SK-N-MC (cell line): ENCODE measurements at regions not wholly inside any gene's neighbourhood (a gene's known extent, or its start where the extent isn't known, plus 50 kb on each side); places are given as distances from the start of the nearest gene placed in this dataset.

Experiments
- DNase-seq: peaks from one replicate; pipeline ENCODE4 v3.0.0-alpha.2; 2011; ENCODE audit warnings: low read depth, low spot score
- H3K27ac ChIP-seq: fragments of 200-600 bp; sonication (generic); 2 replicates; pipeline ENCODE4 v1.5.1; 2016; ENCODE audit warnings: mixed run types
- H3K36me3 ChIP-seq: fragments of 200-600 bp; sonication (generic); 2 replicates; pipeline ENCODE4 v1.6.1; 2017; ENCODE audit warnings: antibody characterized with exemption, low read length, mixed read lengths; ENCODE audit not compliant: insufficient read depth
- H3K4me3 ChIP-seq: fragments of 200-600 bp; sonication (generic); 2 replicates; pipeline ENCODE4 v1.5.1; 2016
- H3K9ac ChIP-seq: fragments of 200-600 bp; sonication (generic); 2 replicates; pipeline ENCODE4 v1.8.0; 2017; ENCODE audit warnings: mixed run types, mixed read lengths; ENCODE audit not compliant: insufficient read length
- H3K9me3 ChIP-seq: fragments of 200-600 bp; sonication (generic); 2 replicates; pipeline ENCODE4 v1.6.1; 2017; ENCODE audit warnings: low read depth, mild to moderate bottlenecking, antibody characterized with exemption, low read length, moderate library complexity, mixed read lengths
- EZH2 ChIP-seq: fragments of 200-600 bp; sonication (generic); IDR thresholded peaks from one replicate; pipeline ENCODE4 v1.6.1; 2017; ENCODE audit warnings: antibody characterized with exemption
- FOXP2 ChIP-seq: optimal IDR thresholded peaks from 2 replicates; pipeline ENCODE3; 2011; ENCODE audit warnings: mild to moderate bottlenecking, moderate library complexity; ENCODE audit not compliant: insufficient read depth; ENCODE audit errors: extremely low read length, control extremely low read depth
- POLR2AphosphoS5 ChIP-seq: IDR thresholded peaks from 2 replicates; pipeline ENCODE4 v1.6.1; 2012; ENCODE audit warnings: mild to moderate bottlenecking, low read depth, low read length, borderline replicate concordance

DNA sequence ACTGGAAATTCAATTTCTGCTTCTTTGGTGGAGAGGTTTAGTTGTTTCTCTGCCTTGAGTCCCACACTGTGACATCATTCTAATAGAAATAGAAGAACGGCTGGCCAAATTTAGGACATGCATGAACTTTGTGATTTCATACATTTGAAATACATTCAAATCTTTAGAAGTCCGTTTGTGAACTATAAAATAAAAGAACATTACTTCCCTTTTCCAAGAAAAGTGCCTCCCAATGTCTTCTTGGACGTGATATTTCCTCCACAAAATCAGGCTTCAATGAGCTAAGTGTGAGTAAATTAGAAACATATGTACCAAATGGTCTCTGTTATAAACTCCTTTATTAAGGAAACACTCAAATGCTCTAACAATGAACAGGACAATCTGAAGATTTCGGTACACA is 314.5 kb upstream of the AKR1E2 start:
- Histone ChIP-seq H3K27ac (no peak overlapping the region), H3K36me3 (no peaks in the 10 kb centered on the region), H3K4me3 (no peak overlapping the region), H3K9me3 (no peaks in the 10 kb centered on the region), H3K9ac (no peak overlapping the region)
- no peak for TF ChIP-seq POLR2AphosphoS5
- no peak for TF ChIP-seq EZH2
- no peak for TF ChIP-seq FOXP2
- no peak for DNase-seq

DNA sequence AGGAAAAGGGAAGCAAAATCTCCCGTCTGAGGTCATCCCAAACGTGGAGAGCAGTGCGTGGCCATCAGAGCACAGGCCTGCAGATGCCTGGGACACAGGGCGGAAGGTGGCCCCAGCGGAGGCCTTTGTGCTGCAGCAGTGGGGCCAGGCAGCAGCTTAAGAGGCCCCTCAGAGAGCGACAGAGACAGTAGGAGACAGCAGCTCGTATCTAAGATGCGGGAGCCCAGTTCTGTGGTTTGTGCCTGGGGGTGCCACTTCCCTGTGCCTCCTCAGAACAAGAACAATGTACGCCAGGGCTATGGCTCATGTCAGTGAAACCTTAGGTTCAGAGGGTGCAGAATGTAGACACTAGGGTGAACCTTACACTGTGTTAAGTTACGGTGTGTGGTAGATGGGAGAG is 316.6 kb upstream of the AKR1E2 start:
- H3K27ac ChIP-seq = no peak overlapping the region
- no peaks in the 10 kb centered on the region for H3K9me3 ChIP-seq
- H3K9ac ChIP-seq = no peak overlapping the region
- no peaks in the 10 kb centered on the region for H3K36me3 ChIP-seq
- DNase-seq = no peak
- no peak overlapping the region for H3K4me3 ChIP-seq
- no peak for TF ChIP-seq FOXP2
- TF ChIP-seq POLR2AphosphoS5 = no peak
- no peak for TF ChIP-seq EZH2

GRCh38 chr10:4506095-4506494 is 319.9 kb upstream of the AKR1E2 start:
- TF ChIP-seq FOXP2 (no peak), EZH2 (no peak), POLR2AphosphoS5 (no peak)
- Histone ChIP-seq H3K4me3 (no peak overlapping the region), H3K27ac (no peak overlapping the region), H3K9ac (no peak overlapping the region), H3K9me3 (no peaks in the 10 kb centered on the region), H3K36me3 (no peaks in the 10 kb centered on the region)
- DNase-seq = no peak

GRCh38 chr10:4504550-4504949 is 321.5 kb upstream of the AKR1E2 start:
- no peak overlapping the region for H3K9ac ChIP-seq
- no peak overlapping the region for H3K4me3 ChIP-seq
- DNase-seq = no peak
- no peaks in the 10 kb centered on the region for H3K9me3 ChIP-seq
- TF ChIP-seq FOXP2 (no peak), EZH2 (no peak), POLR2AphosphoS5 (no peak)
- no peaks in the 10 kb centered on the region for H3K36me3 ChIP-seq
- no peak overlapping the region for H3K27ac ChIP-seq

DNA sequence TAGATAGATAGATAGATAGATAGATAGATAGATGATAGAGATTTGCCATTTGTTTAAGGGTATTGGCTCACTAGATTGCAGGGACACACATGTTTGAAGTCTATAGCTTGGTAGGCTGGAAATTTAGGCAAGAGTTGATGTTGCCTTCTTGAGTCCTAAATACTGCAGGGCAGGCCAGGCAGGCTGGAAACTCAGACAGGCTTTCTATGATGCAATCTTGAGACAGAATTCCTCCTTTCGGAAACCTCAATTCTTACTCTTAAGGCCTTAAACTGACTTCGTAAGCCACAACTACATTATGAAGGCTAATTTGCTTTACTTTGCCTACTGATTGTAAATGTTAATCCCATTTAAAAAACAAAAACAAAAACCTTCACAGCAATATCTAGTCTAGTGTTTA is 322.9 kb upstream of the AKR1E2 start:
- no peak overlapping the region for H3K27ac ChIP-seq
- TF ChIP-seq POLR2AphosphoS5 = no peak
- no peak for TF ChIP-seq FOXP2
- TF ChIP-seq EZH2 = no peak
- H3K4me3 ChIP-seq = no peak overlapping the region
- no peak for DNase-seq
- no peak overlapping the region for H3K9ac ChIP-seq
- H3K9me3 ChIP-seq = no peaks in the 10 kb centered on the region
- no peaks in the 10 kb centered on the region for H3K36me3 ChIP-seq

DNA sequence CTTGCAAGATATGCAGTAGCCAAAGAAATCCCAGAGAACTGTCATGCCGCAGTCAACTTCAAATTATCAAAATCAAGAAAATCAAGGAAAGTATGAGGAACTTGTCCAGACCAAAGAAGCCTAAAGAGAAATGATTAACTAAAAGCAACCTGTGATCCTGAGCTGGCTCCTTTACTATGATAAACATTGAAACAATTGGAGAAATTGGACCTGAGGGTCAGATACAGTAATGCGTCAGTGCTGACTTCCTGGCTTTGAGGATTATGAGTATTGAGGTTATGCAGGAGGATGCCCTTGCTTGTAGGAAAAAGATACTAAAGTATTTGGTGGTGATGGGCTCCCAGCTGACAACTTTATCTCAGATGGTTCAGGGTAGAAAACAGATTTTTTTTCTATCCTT is 324.7 kb upstream of the AKR1E2 start:
- Histone ChIP-seq H3K9ac (no peak overlapping the region), H3K36me3 (no peaks in the 10 kb centered on the region), H3K9me3 (no peaks in the 10 kb centered on the region), H3K4me3 (no peak overlapping the region), H3K27ac (no peak overlapping the region)
- no peak for DNase-seq
- TF ChIP-seq POLR2AphosphoS5 (no peak), FOXP2 (no peak), EZH2 (no peak)

DNA sequence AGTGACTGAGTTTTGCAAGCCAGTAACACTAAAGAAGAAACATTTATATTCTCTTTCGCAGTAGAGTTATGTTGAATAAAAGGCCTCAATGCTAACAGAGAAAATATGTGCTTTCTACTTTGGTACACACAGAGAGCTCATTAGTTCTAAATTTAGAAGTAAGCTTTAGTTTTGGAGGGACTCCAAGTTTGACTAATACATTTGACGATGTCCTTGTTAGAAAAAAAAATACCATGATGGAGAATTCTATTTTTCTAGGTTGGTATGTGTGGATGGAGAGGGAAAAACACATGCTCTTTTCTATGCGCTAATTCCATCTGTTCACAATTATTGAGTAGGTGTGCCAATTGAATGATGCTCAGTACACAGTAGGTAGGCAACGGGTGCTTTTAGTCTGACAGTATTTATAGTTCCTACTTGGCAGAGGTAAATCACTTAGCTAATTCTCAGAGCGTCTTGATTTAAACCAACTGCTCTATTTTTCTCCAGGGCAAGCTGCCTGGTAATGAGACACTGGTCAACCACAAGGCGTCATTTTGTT is 327.2 kb upstream of the AKR1E2 start:
- Histone ChIP-seq H3K9ac (no peak overlapping the region), H3K27ac (no peak overlapping the region), H3K9me3 (no peaks in the 10 kb centered on the region), H3K36me3 (no peaks in the 10 kb centered on the region), H3K4me3 (no peak overlapping the region)
- TF ChIP-seq FOXP2 (no peak), EZH2 (no peak), POLR2AphosphoS5 (no peak)
- DNase-seq = no peak

DNA sequence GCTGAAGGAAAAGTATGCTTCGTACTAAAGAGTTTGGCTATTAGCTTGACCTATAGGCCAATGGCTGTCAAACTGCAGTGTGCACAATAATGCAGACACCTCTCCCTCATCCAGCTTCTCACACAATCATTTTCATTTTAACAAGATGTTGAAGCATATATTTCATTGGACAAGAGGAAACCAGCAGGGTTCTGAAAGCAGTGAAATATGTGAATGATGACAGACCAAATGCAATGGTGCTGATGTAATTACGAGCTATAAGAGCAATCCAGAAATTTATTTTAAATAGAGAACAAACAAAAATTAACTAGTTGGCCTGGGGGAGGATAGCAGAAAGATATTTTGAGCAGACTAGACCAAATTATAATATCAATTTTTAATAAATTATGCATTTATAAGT is 331.5 kb upstream of the AKR1E2 start:
- no peak for TF ChIP-seq POLR2AphosphoS5
- no peak for TF ChIP-seq EZH2
- TF ChIP-seq FOXP2 = no peak
- H3K9me3 ChIP-seq = no peaks in the 10 kb centered on the region
- DNase-seq = no peak
- H3K36me3 ChIP-seq = no peaks in the 10 kb centered on the region
- no peak overlapping the region for H3K27ac ChIP-seq
- no peak overlapping the region for H3K4me3 ChIP-seq
- H3K9ac ChIP-seq = no peak overlapping the region

DNA sequence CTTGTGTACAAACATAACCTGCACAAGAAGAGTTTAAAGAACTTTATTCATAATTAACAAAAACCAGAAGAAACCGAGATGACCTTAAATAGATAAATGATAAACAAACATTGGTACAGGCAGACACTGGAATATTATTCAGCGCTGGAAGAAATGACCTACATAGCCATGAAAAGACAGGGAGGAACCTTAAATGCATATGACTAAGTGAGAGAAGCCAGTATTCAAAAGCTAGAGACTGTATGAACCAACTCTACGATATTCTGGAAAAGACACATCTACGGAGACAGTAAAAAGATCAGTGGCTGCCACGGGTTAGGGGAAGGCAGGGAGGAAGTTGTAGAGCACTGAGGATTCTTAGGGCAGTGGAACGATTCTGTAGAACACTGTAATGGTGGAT is 333.8 kb upstream of the AKR1E2 start:
- Histone ChIP-seq H3K4me3 (no peak overlapping the region), H3K9ac (no peak overlapping the region), H3K9me3 (no peaks in the 10 kb centered on the region), H3K27ac (no peak overlapping the region), H3K36me3 (no peaks in the 10 kb centered on the region)
- TF ChIP-seq EZH2 (no peak), POLR2AphosphoS5 (no peak), FOXP2 (no peak)
- no peak for DNase-seq

DNA sequence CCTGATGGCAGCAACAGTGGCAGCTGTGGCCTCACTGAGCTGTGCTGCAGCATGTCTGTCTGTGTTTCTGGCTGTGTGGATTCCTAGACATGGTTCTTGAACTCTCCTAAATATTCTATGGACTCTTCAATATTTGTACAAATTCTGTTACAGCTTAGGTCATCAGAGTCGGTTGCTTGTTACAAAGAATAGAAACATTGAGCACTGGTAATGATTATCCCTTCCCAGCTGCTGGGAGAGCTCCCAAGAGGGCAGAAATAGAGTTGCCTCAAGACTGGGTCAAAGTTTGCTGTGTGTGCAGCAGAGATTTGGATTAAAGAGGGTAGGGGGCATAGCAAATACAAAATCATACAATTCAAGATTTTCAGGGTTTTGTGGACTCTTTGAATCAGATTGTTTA is 337.1 kb upstream of the AKR1E2 start:
- Histone ChIP-seq H3K4me3 (no peak overlapping the region), H3K27ac (no peak overlapping the region), H3K36me3 (no peaks in the 10 kb centered on the region), H3K9ac (no peak overlapping the region), H3K9me3 (no peaks in the 10 kb centered on the region)
- no peak for DNase-seq
- no peak for TF ChIP-seq FOXP2
- TF ChIP-seq POLR2AphosphoS5 = no peak
- no peak for TF ChIP-seq EZH2

DNA sequence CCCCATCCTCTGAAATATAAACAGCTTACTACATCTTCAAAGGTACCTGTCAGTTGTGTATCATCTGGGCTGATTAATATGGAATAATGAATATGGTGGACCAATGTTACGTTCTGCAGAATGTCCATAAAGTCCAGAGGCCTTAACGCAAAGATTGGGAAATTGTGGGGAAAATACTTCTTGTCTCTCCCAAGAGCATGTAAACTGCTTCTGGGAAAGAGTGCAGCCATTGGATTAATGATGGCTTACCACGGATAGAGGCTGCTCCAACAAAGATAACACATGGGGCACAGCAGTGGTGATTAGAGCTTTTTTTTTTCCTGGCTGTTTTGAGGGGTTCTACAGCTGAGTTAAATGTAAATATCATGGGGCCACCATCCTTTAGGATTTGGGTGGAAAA is 340.4 kb upstream of the AKR1E2 start:
- no peak overlapping the region for H3K4me3 ChIP-seq
- no peak overlapping the region for H3K27ac ChIP-seq
- H3K9me3 ChIP-seq = no peaks in the 10 kb centered on the region
- TF ChIP-seq FOXP2 = no peak
- no peak for TF ChIP-seq POLR2AphosphoS5
- no peak for TF ChIP-seq EZH2
- H3K36me3 ChIP-seq = no peaks in the 10 kb centered on the region
- DNase-seq = no peak
- H3K9ac ChIP-seq = no peak overlapping the region
